Right forelimb (tissue), 1 donor: ENCODE measurements at regions not wholly inside any gene's neighbourhood (a gene's known extent, or its start where the extent isn't known, plus 50 kb on each side); places are given as distances from the start of the nearest gene placed in this dataset.

Source experiments
- DNase-seq: peaks from one replicate; pipeline ENCODE4 v3.0.0-alpha.2; 2018

DNA sequence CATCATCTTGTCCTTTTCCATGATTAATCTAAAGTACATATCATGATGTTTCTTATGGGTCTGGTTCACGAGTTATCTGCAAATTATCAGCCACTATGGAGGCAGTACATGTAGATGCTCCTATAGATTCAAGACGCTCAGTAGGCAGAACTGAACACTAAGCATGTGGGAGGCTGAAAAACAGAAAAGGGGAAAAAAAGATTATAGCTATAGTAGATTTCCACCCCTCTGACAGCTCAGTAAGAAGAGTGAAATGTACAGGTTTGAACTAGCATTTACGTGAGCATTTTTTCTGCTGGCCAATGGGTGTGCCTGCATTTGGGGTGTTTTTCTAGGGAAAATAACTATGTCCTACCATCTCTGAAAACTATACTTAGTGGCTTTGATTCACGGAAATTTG, 308.9 kb downstream of the ZEB2 start:
- no peak for DNase-seq

DNA sequence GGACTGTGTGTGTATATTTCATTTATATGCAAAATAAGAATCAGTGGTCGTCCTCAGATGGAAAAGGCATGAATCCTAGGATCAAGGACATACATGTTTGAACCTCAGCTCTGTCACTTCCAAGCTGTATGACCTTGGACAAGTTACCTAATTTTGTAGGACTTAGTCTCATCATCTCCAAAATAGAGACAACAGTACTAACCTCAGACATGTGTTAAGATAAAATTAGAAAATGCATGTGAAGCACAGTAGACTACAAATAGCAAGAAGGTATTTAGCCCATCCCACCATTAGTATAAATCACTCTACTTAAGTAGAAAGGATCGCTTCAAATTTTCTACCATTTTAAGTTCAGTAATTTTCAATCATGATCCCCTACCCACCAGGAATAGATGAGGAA, 309.8 kb downstream of the ZEB2 start:
- no peak for DNase-seq

DNA sequence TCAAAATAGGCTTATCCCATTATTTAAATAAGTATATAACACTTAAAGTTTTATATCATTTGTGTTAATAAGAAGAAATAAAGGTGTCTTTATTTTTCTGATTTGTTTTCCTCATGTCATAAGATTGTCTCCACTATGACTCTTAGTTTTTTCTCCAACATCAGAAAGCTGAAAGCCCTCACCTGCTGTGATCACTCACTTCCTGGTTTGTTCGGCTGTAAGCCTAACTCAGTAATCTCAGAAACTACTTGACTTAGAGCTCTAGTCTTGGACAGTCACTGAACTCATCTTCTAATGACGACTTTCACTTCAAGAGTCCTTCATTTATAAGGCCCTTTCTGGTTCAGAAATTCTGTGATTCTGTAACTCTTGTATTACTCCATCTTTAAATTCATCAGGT, 311.0 kb downstream of the ZEB2 start:
- DNase-seq: no peak

DNA sequence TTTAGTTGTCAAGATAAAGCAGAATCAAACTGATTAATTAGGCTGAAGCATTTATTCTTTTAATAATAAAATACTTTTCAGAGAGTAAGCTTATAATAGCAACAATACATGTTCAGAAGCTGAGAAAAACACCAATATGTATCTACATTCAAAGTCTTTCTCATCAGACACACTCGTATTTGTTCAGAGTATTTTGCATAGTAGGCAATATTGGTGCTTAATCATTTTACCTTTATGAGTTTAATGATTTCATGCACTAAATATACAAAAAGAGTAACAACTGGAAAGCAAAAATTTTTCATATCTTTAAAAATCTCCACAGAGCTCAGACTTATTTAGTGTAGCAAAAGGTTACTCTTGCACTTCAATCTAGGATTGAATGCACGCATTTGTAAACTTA, 313.9 kb downstream of the ZEB2 start:
- DNase-seq: no peak

DNA sequence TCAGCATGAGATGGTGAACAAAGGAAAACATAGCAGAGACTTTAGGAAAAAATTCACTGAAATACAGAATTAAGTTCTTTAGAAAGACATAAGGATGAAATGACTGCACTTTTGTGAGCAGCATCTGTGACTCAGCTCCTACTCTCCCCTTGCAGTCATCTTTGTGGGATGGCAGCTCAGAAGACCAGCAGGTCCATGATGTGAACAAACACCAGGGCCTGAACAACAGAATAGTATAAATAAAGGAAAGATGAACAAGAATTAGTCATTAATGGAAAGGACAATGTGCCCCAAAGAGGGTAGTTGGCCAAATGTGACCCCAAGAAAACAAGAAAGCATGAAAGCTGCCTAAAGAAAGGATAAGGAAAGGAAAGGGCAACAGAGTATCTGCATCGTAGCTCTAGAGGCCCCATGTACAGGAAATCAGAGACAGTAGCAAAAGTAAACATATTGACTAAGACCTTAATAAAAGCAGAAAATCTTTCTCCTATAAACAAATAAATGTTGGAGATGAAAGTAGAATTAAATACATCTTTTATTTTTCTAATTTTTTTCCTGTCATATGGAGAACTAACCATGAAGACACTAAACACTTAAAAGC, 318.0 kb downstream of the ZEB2 start:
- no peak for DNase-seq

DNA sequence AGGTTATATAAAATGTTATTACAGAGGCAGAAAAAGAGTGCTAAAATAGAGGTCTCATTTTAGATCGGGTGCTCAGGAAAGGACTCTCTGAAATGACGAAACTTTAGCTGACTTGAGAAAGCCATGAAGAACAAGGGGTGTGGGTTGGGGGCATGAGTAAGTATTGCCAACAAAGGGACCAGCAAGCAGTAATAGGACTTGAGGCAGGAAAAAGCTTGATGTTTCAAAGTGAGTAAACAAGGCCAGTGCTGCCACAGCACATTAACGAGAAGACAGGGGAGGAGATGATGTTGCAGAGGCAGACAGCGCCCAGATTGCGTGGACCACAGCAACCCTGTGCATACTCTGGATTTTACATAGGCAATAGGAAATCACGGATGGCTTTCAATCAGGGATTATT, 318.8 kb downstream of the ZEB2 start:
- no peak for DNase-seq

DNA sequence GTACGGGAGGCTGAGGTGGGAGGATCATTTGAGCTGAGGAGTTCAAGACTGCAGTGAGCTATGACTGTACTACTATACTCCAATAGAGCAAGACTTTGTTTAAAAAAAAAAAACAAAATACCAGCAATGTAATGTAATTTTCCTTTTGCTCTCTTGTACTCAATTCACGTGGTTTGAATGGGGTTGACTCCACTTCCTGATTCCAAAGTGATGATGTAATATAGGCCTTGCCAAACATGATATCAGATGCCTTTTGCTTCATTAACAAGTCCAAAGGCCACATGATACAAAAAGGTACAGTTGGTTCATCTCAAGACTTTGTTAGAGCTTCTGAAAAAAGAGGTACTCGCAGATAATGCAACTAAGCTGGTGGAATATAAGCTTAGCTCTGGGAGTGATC, 321.8 kb downstream of the ZEB2 start:
- no peak for DNase-seq

DNA sequence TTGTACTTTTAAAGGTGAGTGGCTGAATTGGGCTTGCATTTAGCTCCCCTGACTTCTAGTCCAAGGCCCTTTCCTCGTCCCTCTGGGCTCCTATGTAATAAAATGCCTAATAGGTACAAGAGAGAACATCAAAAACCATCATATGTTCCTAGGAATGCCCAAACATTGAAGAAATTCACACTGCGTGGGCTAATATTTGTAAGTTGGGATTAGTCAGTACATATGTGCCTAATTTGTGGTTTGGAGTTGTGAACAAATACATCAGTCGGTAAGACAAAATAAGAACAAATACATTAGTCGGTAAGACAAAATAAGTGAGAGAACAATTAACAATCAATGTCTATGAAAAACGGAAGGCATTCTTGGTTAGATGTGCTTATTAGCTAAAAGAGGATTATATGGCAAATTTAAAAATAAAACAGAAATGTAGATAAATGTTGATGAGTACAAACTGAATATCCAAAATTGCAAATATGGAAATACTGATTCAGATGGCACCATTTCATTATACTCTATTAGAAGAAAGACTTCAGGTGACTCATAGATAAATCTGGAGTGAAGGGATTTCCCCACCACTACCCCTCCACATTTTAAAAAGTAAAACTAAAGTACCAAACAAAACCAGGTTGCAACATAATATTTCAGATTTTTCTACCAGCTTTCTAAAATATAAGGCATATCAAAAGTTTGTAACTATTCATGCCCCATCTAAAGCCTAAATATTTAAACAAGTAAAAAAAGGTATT, 325.4 kb downstream of the ZEB2 start:
- no peak for DNase-seq

DNA sequence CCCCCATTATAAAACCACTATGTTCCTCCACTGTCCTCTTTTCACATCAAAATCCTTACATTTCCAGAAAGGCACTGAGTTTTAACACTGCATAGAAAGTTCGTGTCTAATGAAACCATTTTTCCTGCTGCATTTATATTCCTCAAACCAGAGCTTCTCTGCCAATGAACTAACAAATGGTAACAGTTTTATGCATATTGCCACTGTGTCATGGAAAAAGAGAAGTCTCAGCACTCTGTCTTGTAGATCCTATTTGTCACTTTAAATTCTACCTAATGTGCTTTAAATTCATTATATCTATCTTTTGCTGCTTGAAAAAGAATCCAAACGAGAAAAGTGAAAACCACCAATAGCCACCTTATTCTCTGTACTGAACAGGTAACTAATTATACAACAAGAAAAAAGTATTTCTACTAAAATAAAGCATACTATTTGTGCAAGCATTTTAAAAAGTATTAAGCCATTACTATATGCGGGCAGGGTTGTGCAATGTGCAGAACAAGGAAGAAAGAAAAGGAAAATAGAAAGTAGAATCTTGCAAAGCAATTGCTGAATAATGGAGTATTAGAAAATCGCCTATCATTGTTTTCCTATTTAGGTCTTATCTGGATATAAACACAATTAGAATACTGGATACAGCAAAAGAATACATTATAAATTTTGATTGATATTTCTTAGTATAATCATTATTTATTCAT, 328.9 kb downstream of the ZEB2 start:
- DNase-seq: no peak

DNA sequence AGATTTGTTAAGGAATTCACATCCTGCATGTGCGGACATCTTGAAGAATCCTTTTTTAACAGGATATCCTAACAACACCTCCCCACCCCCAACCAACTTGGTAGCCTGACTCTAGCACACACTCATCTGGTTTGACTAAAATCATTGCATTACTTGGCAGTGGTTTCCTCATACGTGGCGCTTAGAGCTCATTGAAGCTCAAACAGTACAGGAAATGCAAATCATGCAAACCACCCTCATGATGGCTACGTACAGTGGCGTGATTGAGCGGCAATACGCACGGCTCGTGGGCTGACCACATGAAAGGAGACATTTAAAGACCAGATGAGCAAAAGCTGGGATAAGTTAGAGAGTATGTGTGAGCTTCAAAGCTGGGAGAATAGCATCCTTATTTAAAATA, 336.2 kb downstream of the ZEB2 start:
- DNase-seq: no peak

DNA sequence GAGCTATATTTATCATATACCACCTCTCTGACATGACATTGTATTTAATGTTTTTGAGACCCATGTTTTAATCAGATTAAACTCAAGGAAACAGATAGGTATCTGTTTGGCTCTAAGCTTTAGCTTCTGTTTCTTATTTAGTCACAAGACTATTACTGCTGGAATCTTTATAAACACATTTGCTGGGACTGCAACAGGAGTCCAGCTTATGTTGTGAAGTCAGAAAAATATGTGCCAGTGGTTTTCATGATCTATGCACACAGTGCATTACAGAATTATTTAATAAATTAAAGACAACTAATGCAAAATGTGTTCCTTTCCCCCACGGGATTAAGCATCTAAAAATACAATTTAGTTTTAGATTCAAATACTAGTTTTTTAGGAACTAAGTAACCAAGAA, 338.9 kb downstream of the ZEB2 start:
- no peak for DNase-seq

DNA sequence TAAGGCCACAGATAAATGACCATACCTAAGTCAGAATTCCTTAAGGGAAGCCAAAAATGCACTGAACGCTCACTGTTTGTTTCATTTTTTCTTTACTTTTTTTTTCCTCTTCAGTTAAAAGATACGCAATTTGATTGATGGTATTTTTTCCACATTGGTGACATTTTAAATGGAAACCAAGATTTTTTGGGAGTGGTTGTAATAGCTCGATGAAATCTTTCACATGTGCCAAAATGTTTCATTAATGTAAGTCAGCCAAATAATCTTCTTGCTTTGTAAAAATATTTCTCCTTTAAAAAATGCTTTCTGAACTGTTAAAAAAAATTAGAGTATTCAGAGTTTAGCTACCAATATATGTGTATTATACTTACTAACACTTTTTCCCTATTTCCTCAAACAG, 339.8 kb downstream of the ZEB2 start:
- no peak for DNase-seq

DNA sequence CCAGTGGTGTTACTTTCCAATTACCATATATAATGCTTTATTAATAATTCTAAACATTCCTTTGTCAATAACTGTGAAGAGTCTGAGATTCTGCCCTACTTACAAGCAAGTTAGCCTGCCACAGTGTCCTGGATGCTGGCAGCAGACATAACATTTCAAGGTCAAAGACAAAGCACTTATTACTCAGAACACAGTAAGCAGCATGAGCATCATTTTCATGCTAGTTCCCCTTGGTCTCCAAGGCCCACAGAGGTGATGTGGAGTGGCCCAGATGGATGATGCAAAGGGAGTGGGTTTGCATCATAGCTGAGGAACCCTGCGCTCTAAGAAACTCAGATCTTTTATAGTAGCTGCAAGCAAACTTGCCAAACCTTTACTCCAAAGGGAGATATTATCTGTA, 349.7 kb downstream of the ZEB2 start:
- DNase-seq: no peak

DNA sequence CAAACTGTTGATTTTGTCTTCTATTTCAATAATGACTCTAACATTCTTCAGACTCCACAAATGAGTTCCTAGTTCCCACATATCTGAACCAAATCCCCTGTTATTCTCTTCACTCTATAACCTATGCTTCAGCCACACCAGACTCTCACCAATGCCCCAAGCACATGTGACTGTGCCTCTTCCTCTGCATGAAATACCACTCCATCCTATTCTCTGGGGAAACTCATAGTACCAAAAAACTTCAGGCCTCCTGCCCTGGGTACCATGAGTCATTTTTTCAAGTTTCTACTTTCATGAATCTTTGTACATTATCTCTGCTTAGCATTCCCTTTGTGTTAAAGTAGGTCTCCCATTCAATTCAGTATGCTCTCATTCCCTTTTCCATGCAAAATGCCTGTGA, 353.2 kb downstream of the ZEB2 start:
- DNase-seq: no peak

DNA sequence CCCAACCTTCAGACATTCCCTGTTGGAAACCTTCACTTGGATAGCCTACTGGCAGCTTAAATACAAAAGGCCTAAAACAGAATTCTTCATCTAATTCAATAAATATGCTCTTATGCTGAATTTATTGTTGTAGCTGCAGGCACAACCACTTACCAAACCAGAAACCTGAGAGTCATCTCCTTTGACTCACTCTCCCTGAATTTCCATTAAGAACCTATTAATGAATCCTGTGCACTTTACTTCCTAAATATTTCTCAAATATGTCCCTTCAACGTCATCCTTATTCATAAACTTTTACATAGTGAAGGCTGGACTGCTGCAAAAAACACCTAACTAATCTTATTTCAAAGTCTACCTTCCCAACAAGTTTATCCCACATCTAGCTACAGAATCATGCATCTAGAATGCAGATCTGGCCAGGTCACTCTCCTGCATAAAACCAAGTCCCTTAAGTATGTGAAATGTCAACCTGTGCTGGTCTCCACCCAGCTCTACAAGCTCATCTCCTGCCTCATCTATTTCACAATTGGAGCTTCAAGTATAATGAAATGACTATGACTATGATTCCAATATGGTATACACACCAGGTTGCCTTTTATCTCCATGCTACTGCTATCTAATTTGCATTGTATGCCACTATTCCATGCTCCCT, 354.2 kb downstream of the ZEB2 start:
- DNase-seq: no peak

DNA sequence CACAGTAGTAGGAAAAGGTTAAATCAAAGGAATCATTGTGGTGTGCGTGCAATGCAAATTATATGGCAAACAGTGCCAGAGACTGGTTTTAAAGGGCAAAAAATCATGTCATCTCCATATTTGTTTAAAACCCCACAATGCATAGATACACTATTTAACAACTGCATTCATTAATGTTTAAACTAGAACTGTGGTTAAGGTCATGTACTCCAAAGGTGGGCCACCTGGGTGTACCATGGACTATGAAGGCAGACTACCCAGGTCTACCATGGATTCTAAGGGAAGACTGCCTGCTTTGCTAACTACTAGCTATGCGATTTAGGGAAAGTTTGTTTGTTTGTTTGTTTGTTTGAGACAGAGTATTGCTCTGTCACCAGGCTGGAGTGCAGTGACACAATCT, 356.3 kb downstream of the ZEB2 start:
- DNase-seq: no peak

DNA sequence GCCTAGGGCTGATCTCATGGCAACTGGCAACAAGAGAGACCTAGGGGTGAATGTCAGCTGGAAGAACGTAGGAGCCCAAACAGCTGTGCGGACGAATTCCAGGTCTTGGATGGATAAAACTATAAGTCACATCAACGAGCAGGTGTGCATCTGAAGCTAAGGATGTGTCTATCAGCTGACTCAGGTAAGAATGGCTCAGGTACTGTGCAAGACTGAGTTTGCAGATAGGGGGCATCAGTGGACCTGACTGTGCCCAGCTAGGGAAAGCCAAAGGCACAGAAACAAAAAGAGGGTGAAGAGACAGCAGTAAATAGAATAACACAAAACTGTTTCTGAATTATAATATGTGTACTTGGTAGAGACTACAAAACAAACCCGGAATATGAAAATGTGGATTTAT, 357.3 kb downstream of the ZEB2 start:
- DNase-seq: no peak

DNA sequence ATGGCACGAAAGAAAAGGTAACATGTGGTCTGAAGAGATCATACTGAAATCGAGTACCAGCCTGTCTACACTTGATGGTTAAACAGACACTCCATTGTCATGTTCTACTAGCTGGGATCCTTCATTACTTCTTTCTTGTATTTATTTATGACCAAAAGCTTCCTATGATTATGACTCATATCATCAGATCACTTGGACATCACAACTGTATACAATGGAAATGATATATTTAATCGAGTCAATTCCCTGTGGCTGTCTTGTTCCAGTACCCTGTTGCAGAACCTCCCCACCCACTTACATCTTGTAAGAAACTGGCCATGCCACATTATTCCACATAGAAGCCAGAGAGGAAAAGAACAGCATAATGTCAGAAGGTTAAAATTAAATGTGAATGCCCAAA, 358.9 kb downstream of the ZEB2 start:
- DNase-seq: no peak

DNA sequence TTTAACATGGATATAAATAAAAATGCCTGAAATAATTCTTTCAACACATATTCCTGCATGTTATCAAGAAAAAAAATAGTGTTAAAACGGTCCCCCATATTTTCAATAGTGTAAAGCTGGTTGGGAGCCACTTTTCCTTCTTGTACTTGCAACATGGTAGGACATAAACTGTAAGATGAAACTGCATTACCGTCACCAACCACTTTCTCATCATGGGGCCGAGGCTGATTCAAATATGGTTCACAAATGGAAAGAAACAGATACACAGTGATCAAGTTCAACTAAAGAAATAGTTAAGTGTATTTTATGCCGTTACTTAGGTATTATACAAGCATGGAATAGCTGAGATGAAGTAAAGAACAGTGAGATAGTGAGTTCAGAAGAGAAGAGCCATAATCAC, 360.7 kb downstream of the ZEB2 start:
- DNase-seq: no peak

DNA sequence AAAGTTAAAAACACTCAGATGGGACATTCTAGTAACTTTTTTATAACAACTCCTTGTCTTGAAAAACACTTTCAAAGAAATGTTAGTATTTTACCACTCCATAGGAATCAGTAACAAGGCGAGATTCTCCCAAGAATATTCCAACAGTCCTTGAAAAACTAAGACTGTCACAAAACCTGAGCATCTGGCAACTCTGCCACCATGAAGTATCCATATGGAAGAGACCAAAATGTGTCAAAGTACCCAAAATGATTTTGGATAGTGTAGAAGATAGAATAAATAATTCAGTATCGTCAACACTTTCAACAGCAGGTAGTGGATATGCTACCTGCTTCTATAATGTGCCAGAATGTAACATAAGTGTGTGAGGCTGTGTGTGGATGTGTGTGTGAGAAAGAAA, 361.8 kb downstream of the ZEB2 start:
- no peak for DNase-seq

DNA sequence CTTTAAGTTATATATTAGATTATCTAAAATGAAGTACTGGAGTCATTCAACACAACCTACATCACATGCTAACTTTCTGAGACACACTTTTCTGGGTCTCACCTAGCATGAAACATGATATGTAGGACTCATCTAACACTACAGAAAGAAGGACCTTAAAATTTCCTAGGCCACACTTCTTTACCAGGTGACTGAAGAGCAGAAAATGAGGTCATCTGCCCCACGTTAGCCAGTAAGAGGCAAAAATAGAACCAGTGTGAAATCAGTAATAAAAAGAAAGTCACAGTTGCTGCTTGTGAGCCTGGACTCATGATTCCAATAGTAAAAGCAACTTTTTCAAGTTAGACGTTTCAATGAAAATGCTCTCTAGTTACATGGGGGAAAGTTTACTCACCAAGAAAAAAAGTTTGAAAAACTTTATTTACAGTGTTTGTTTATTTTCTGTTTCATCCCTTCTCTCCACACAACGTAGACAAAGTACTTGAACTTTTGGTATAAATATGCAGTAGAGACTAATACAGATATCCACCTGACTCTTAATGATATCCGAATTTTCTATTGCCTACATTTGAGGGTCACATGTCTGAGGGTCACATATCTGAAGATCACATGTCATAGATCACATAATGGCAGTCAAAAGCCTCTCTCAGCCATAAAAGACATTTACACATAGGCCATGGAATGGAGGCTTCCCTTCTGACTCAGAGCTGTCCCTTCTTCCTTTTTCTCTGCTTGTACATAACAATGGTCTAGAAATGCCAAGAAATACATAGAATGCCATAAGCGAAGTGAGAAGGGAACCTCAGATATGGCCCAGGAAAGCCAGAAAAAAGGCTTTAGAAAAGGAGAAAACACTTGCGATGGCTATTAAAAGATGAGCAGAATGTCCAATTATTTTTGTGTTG, 362.9 kb downstream of the ZEB2 start:
- DNase-seq: no peak

DNA sequence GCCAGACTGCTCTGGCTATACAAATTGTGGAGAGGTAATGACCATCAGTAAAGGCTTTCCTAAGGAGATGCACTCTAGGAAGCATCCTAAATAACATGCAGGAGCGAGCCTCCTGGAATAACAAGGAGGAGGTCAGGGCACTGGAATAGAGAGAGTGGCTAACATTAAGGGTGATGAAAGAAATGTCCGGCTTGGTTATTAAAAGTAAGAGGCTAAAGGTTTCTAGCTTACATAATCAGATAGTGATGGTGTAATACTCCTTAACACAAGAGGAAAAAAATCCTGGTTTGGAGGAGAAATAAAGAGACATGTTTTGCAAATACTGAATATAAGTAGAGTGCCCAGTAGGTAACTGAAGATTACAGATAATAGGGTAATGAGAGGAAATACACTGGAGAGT, 365.7 kb downstream of the ZEB2 start:
- DNase-seq: no peak

DNA sequence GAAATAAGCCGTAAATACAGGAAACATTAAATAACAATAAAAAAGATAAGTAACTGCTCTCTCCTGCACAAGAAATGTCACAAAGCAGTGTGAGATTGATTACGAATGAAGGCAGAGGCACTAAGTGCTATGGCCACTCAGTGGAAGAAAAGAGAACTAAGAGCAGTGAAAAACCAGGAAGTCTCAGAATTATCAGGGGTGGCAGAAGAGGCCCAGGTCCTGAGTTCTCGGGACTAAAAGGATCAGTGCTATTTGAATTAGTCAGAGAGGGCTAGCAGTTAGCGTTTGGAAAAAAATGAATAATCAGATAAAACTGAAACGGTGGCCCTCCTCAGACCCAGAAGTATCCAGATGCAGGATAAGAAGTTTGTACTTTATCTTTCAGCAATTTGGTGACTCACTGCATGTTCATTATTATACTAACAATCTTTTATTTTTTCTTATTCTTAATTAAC, 367.1 kb downstream of the ZEB2 start:
- no peak for DNase-seq
